GM12878 (cell line): ENCODE measurements at regions not wholly inside any gene's neighbourhood (a gene's known extent, or its start where the extent isn't known, plus 50 kb on each side); places are given as distances from the start of the nearest gene placed in this dataset.

Experiments used
- ATAC-seq: fragments of 200-7000 bp; cut with Tn5 transposase; 3 replicates; pipeline ENCODE4 v1.9.1; 2020; ENCODE audit warnings: mild to moderate bottlenecking, moderate library complexity
- BruUV-seq: library from RNA; stranded (reverse); fragments of 400-500 nt; replicated peaks from 2 replicates; lab custom pipeline; 2021; lab: Mats Ljungman, UMichigan
- CTCF ChIA-PET: fragments of 300-600 bp; sonication (Branson Sonifier 250); formaldehyde crosslinking; extraction: SDS; loops from one replicate; lab custom pipeline; 2021; ENCODE audit warnings: inconsistent platforms; lab: Yijun Ruan, JAX
- POLR2A ChIA-PET: fragments of 350-600 bp; formaldehyde crosslinking; extraction: SDS; loops from one replicate; lab custom pipeline; 2021; ENCODE audit warnings: inconsistent platforms; lab: Charles Lee
- RAD21 ChIA-PET: fragments of 300-600 bp; sonication (Branson Sonifier 250); formaldehyde crosslinking; loops from one replicate; lab custom pipeline; 2023; ENCODE audit warnings: antibody characterized with exemption; ENCODE audit not compliant: unreplicated experiment; lab: Charles Lee
- SMC1A ChIA-PET: fragments of 300-600 bp; sonication (Branson Sonifier 250); formaldehyde crosslinking; loops from one replicate; lab custom pipeline; 2023; ENCODE audit not compliant: unreplicated experiment, uncharacterized antibody; lab: Charles Lee
- DNase-seq: peaks from one replicate; pipeline ENCODE4 v3.0.0-alpha.2; 2011; ENCODE audit warnings: low read depth, low spot score
- FAIRE-seq: peaks from 3 replicates; lab custom pipeline; 2011; peaks lifted over from hg19 to GRCh38; lab: Jason Lieb, UNC
- H2AFZ ChIP-seq: 2 replicates; pipeline ENCODE4 v1.6.0; 2011; ENCODE audit warnings: low read depth, low read length, control low read depth; ENCODE audit not compliant: control insufficient read depth
- H3K27ac ChIP-seq: 2 replicates; pipeline ENCODE4 v1.5.1; 2011; ENCODE audit warnings: control low read depth; ENCODE audit not compliant: control insufficient read depth, insufficient read depth
- H3K27me3 ChIP-seq, 2 experiments: replicated peaks in 1 of 2; 2 replicates each; pipeline versions ENCODE4 v1.6.0 to v1.6.1; 2011; ENCODE audit warnings: low read length in 1 of 2; ENCODE audit not compliant: control insufficient read depth in 2 of 2, insufficient read depth in 2 of 2
- H3K36me3 ChIP-seq, 2 experiments: 2 replicates each; pipeline ENCODE4 v1.5.1; 2011; ENCODE audit warnings: low read length in 1 of 2; ENCODE audit not compliant: control insufficient read depth in 2 of 2, insufficient read depth in 2 of 2
- H3K4me1 ChIP-seq: 2 replicates; pipeline ENCODE4 v1.6.1; 2011; ENCODE audit warnings: mild to moderate bottlenecking, low read length, moderate library complexity, mixed read lengths; ENCODE audit not compliant: control insufficient read depth, insufficient read depth
- H3K4me2 ChIP-seq: 2 replicates; pipeline ENCODE4 v1.6.0; 2011; ENCODE audit warnings: control low read depth; ENCODE audit not compliant: control insufficient read depth, insufficient read depth
- H3K4me3 ChIP-seq: fragments of 200-600 bp; sonication (generic); 2 replicates; pipeline ENCODE4 v1.5.1; 2016
- H3K79me2 ChIP-seq: 2 replicates; pipeline ENCODE4 v1.6.0; 2011; ENCODE audit warnings: low read length; ENCODE audit not compliant: control insufficient read depth, insufficient read depth
- H3K9ac ChIP-seq: 2 replicates; pipeline ENCODE4 v1.8.0; 2011; ENCODE audit warnings: low read length, control low read depth, mixed read lengths; ENCODE audit not compliant: control insufficient read depth, insufficient read depth
- H3K9me3 ChIP-seq: replicated peaks from 3 replicates; pipeline ENCODE4 v1.5.1; 2011; ENCODE audit warnings: mild to moderate bottlenecking, low read length; ENCODE audit not compliant: control insufficient read depth, insufficient read depth
- H4K20me1 ChIP-seq: 2 replicates; pipeline ENCODE4 v1.6.0; 2011; ENCODE audit not compliant: control insufficient read depth, insufficient read depth
- BACH1 ChIP-seq: fragments of 450-650 bp; IDR thresholded peaks from 2 replicates; pipeline ENCODE4 v1.6.1; 2017; ENCODE audit warnings: mild to moderate bottlenecking, borderline replicate concordance
- CHD4 ChIP-seq: fragments of 200-600 bp; sonication (generic); IDR thresholded peaks from 2 replicates; pipeline ENCODE4 v1.6.1; 2016; ENCODE audit warnings: mild to moderate bottlenecking
- ETV6 ChIP-seq, 2 experiments: fragments of 450-650 bp in 1 of 2; IDR thresholded peaks in 1 of 2; conservative IDR thresholded peaks in 1 of 2; 2 replicates each; pipeline ENCODE4 v1.6.1; 2014; ENCODE audit warnings: antibody characterized with exemption in 1 of 2, borderline replicate concordance in 1 of 2, low read depth in 1 of 2, mild to moderate bottlenecking in 1 of 2, moderate library complexity in 1 of 2
- MYB ChIP-seq: fragments of 150-350 bp; IDR thresholded peaks from 2 replicates; pipeline ENCODE4 v1.6.1; 2014; ENCODE audit warnings: mild to moderate bottlenecking, low read depth, low read length, borderline replicate concordance
- NFYA ChIP-seq: IDR thresholded peaks from 2 replicates; pipeline ENCODE4 v1.6.1; 2011; ENCODE audit warnings: low read depth, mild to moderate bottlenecking, low read length, improper control_type of control experiment, borderline replicate concordance
- PAX8 ChIP-seq: fragments of 450-650 bp; IDR thresholded peaks from 2 replicates; pipeline ENCODE4 v1.6.1; 2017; ENCODE audit warnings: mild to moderate bottlenecking, moderate library complexity
- RELA ChIP-seq: fragments of 450-650 bp; IDR thresholded peaks from 2 replicates; pipeline ENCODE4 v1.8.0; 2014; ENCODE audit warnings: borderline replicate concordance; ENCODE audit not compliant: partially characterized antibody
- RELB ChIP-seq: fragments of 450-650 bp; IDR thresholded peaks from 2 replicates; pipeline ENCODE4 v1.6.1; 2017; ENCODE audit warnings: low read depth, mild to moderate bottlenecking, moderate library complexity
- SMAD1 ChIP-seq: fragments of 450-650 bp; IDR thresholded peaks from 2 replicates; pipeline ENCODE4 v1.6.1; 2018; ENCODE audit warnings: mild to moderate bottlenecking, low read depth; ENCODE audit not compliant: partially characterized antibody
- WGBS: methylation state at CpG from one replicate; pipeline ENCODE4 v1.1.6; 2016; ENCODE audit warnings: low lambda C conversion rate; ENCODE audit not compliant: insufficient replicate concordance, insufficient coverage; ENCODE audit errors: missing lambda C conversion rate; 5-methylcytosine and 5-hydroxymethylcytosine counted together
- in situ Hi-C: fragments of 300-500 bp; cut with MboI; formaldehyde crosslinking; loops from 9 replicates; pipeline ENCODE4 v1.14.3; 2018; ENCODE audit warnings: mixed read lengths
- intact Hi-C: fragments of 100-400 bp; cut with micrococcal nuclease; formaldehyde crosslinking; loops from one replicate; pipeline ENCODE4 v1.14.2; 2022; ENCODE audit not compliant: unreplicated experiment

- TF ChIP-seq RELA (no peak), PAX8 (no peak), CHD4 (no peak), MYB (no peak), BACH1 (no peak), SMAD1 (no peak)
Measured at GRCh38 chr2:8225266-8225665, 456.6 kb upstream of the ID2 start (continued).

GRCh38 chr2:8225798-8226197 lies 456.1 kb upstream of the ID2 start:
- Histone ChIP-seq H3K27me3 (no peaks in the 10 kb centered on the region), H3K4me3 (no peak overlapping the region), H3K9me3 (no peaks in the 10 kb centered on the region; the same call in 2 of the 3 replicates), H4K20me1 (no peaks in the 10 kb centered on the region), H3K4me1 (peaks cover 14% of the 10 kb centered on the region), H3K27ac (no peak overlapping the region), H3K36me3 (no peaks in the 10 kb centered on the region), H3K9ac (no peak overlapping the region), H3K79me2 (no peaks in the 10 kb centered on the region), H3K4me2 (no peak overlapping the region), H2AFZ (no peak overlapping the region)
- DNase-seq (no peak), ATAC-seq (no peak), FAIRE-seq (no peak)
- WGBS: 85% methylated on average over 6 of the region's 6 CpGs
- intact Hi-C loops: no loop called here
- ChIA-PET RAD21 (no interaction called here), POLR2A (no interaction called here), CTCF (interaction anchor here (1.4 kb wide), 1 partner anchor 114 kb away, joined by 3 read pairs; no protein-coding TSS in a partner anchor), SMC1A (interaction anchor here (2.0 kb wide), 1 partner anchor 12 kb away, joined by 6 read pairs; no protein-coding TSS in a partner anchor)
- in situ Hi-C loops: no loop called here
- no peak for TF ChIP-seq ETV6 (conservative IDR thresholded peaks at IDR 0.05 in 1 of 2, IDR thresholded peaks at IDR 0.05 in 1 of 2; ENCODE audit: borderline replicate concordance in 1 of 2, low read depth in 1 of 2)
- no peak for TF ChIP-seq RELB
- TF ChIP-seq NFYA: no peak
- no TSS peak for BruUV-seq
